Activated naive CD4-positive, alpha-beta T cell treated with anti-CD3 and anti-CD28 coated beads for 36 hours (primary cell): ENCODE measurements at regions not wholly inside any gene's neighbourhood (a gene's known extent, or its start where the extent isn't known, plus 50 kb on each side); places are given as distances from the start of the nearest gene placed in this dataset.
"Not testable (repeated sequence)": the region's sequence is repeated elsewhere in the genome, so short reads cannot be mapped to it uniquely, and the experiment has no call there.

ENCODE experiments used
- CTCF ChIA-PET: fragments of 350-600 bp; sonication (Branson Sonifier 250); formaldehyde crosslinking; loops from one replicate; lab custom pipeline; 2021; ENCODE audit warnings: antibody characterized with exemption; lab: Charles Lee
- DNase-seq: peaks from one replicate; pipeline ENCODE4 v3.0.0-alpha.2; 2020
- H3K27ac Mint-ChIP-seq: one replicate; pipeline ENCODE4 v1.8.0; 2021; ENCODE audit warnings: mild to moderate bottlenecking, mixed read lengths
- H3K27me3 Mint-ChIP-seq: one replicate; pipeline ENCODE4 v1.8.0; 2021; ENCODE audit warnings: low read depth, mixed read lengths
- H3K36me3 Mint-ChIP-seq: one replicate; pipeline ENCODE4 v1.8.0; 2021; ENCODE audit warnings: low read depth, mixed read lengths
- H3K4me1 Mint-ChIP-seq: one replicate; pipeline ENCODE4 v1.8.0; 2021; ENCODE audit warnings: low read depth, mixed read lengths
- H3K4me3 Mint-ChIP-seq: one replicate; pipeline ENCODE4 v1.8.0; 2021; ENCODE audit warnings: mild to moderate bottlenecking, moderate library complexity, mixed read lengths
- H3K9me3 Mint-ChIP-seq: one replicate; pipeline ENCODE4 v1.8.0; 2021; ENCODE audit warnings: mixed read lengths
- intact Hi-C: fragments of 100-400 bp; cut with micrococcal nuclease; formaldehyde crosslinking; loops from one replicate; pipeline ENCODE4 v1.15.1; 2023

DNA sequence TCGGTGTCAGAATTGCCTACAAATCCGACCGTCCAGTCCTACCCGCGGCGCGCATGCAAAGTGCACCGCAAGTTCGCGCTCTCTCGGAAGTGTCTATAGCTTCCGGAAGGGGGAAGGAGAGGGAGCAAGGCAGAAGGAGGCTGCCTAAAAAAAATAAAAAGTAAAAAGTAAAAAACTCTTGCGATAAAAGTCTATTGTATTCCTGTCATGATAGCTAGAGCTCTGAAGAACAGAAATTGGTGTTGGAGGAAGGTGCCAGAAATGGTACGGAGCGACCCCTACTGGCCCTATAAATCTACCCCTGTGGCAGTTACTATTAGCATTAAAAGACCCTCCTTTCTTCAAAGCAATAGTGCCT, 241.5 kb downstream of the KDM5D start:
- Mint-ChIP-seq H3K27ac (peak overlapping the region; percentile 94), H3K4me3 (peak overlapping the region; percentile 89), H3K27me3 (no peaks in the 10 kb centered on the region), H3K4me1 (peaks cover 32% of the 10 kb centered on the region), H3K36me3 (peaks cover 3% of the 10 kb centered on the region), H3K9me3 (no peaks in the 10 kb centered on the region)
- peak; percentile 57 for DNase-seq
- CTCF ChIA-PET = interaction anchor here (0.6 to 1.7 kb wide), 8 partner anchors 61 to 1594 kb away, joined by 3 to 11 read pairs (median 4); no protein-coding TSS in a partner anchor
- intact Hi-C loops = loop anchor here (2.0 to 10.0 kb wide), 7 partner anchors 46 to 1242 kb away; partner anchors contain the start of genes EIF1AY and KDM5D

GRCh38 chrY:19502169-19503091, 242.1 kb downstream of the KDM5D start:
- H3K36me3 Mint-ChIP-seq = peaks cover 3% of the 10 kb centered on the region
- H3K27me3 Mint-ChIP-seq = no peaks in the 10 kb centered on the region
- H3K4me1 Mint-ChIP-seq = peaks cover 37% of the 10 kb centered on the region
- CTCF ChIA-PET = interaction anchor here (0.5 to 1.7 kb wide), 8 partner anchors 26 to 1595 kb away, joined by 3 to 11 read pairs (median 4); no protein-coding TSS in a partner anchor
- DNase-seq = peak; percentile 38
- intact Hi-C loops = loop anchor here (1.0 to 10.0 kb wide), 8 partner anchors 46 to 1242 kb away; partner anchors contain the start of genes EIF1AY and KDM5D
- peak overlapping the region; percentile 89 for H3K4me3 Mint-ChIP-seq
- H3K9me3 Mint-ChIP-seq = no peaks in the 10 kb centered on the region
- peak overlapping the region; percentile 94 for H3K27ac Mint-ChIP-seq

GRCh38 chrY:19498556-19498955, 246.0 kb downstream of the KDM5D start:
- H3K27me3 Mint-ChIP-seq = no peaks in the 10 kb centered on the region
- intact Hi-C loops = loop anchor here (2.0 kb wide), 1 partner anchor 18 kb away; no protein-coding TSS in a partner anchor
- H3K4me3 Mint-ChIP-seq = peak overlapping the region; percentile 68
- peak; percentile 20 for DNase-seq
- H3K27ac Mint-ChIP-seq = peak overlapping the region; percentile 75
- CTCF ChIA-PET = no interaction called here
- peaks cover 3% of the 10 kb centered on the region for H3K36me3 Mint-ChIP-seq
- H3K9me3 Mint-ChIP-seq = no peaks in the 10 kb centered on the region
- H3K4me1 Mint-ChIP-seq = peaks cover 59% of the 10 kb centered on the region

- no peak overlapping the region for H3K4me3 Mint-ChIP-seq
- peaks cover 15% of the 10 kb centered on the region for H3K36me3 Mint-ChIP-seq
- DNase-seq = no peak
- peaks cover 11% of the 10 kb centered on the region for H3K9me3 Mint-ChIP-seq
- no peak overlapping the region for H3K27ac Mint-ChIP-seq
- CTCF ChIA-PET = no interaction called here
- peaks cover 7% of the 10 kb centered on the region for H3K4me1 Mint-ChIP-seq
- no peaks in the 10 kb centered on the region for H3K27me3 Mint-ChIP-seq
- intact Hi-C loops = no loop called here
Observed at GRCh38 chrY:19487494-19487893, 257.0 kb downstream of the KDM5D start.

DNA sequence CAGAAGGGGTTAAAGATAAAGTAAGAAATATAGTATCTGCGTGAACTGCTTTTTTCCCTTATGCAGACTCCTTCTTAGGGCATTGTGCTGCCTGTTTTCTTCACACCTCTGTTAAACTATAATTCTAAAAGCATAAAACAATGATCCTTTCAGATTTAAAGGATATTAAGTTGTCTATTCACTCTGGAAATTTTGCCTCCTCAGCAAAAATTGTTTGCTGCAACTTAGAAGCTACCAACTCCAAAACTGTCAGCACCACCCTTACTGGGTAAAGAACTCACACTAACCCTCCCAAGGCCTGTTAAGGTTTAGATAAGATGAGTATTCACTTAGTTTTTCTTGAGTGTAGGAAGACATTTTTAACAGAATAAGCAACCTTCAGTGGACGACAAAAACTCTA, 259.5 kb downstream of the KDM5D start:
- no peaks in the 10 kb centered on the region for H3K27me3 Mint-ChIP-seq
- H3K27ac Mint-ChIP-seq = no peak overlapping the region
- DNase-seq = no peak
- no peak overlapping the region for H3K4me3 Mint-ChIP-seq
- intact Hi-C loops = no loop called here
- H3K9me3 Mint-ChIP-seq = peaks cover 6% of the 10 kb centered on the region
- CTCF ChIA-PET = no interaction called here
- peaks cover 9% of the 10 kb centered on the region for H3K36me3 Mint-ChIP-seq
- peaks cover 5% of the 10 kb centered on the region for H3K4me1 Mint-ChIP-seq

- H3K4me3 Mint-ChIP-seq = no peak overlapping the region
- CTCF ChIA-PET = no interaction called here
- H3K4me1 Mint-ChIP-seq = peaks cover 18% of the 10 kb centered on the region
- peaks cover 18% of the 10 kb centered on the region for H3K36me3 Mint-ChIP-seq
- H3K27ac Mint-ChIP-seq = peak overlapping the region; percentile 46
- DNase-seq = no peak
- H3K9me3 Mint-ChIP-seq = no peaks in the 10 kb centered on the region
- intact Hi-C loops = no loop called here
- no peaks in the 10 kb centered on the region for H3K27me3 Mint-ChIP-seq
Observed at GRCh38 chrY:19479141-19479540, 265.4 kb downstream of the KDM5D start.

- Mint-ChIP-seq H3K4me1 (peaks cover 21% of the 10 kb centered on the region), H3K27me3 (no peaks in the 10 kb centered on the region), H3K4me3 (no peak overlapping the region), H3K27ac (peak overlapping the region; percentile 53), H3K36me3 (peaks cover 23% of the 10 kb centered on the region), H3K9me3 (no peaks in the 10 kb centered on the region)
- DNase-seq = no peak
- intact Hi-C loops = no loop called here
- CTCF ChIA-PET = no interaction called here
Observed at GRCh38 chrY:19477959-19478358, 266.6 kb downstream of the KDM5D start.

GRCh38 chrY:19465809-19466208, 278.7 kb downstream of the KDM5D start:
- Mint-ChIP-seq H3K4me1 (peaks cover 15% of the 10 kb centered on the region), H3K9me3 (peaks cover 9% of the 10 kb centered on the region), H3K27me3 (no peaks in the 10 kb centered on the region), H3K27ac (no peak overlapping the region), H3K4me3 (no peak overlapping the region), H3K36me3 (peaks cover 12% of the 10 kb centered on the region)
- intact Hi-C loops = no loop called here
- no peak for DNase-seq
- CTCF ChIA-PET = no interaction called here

DNA sequence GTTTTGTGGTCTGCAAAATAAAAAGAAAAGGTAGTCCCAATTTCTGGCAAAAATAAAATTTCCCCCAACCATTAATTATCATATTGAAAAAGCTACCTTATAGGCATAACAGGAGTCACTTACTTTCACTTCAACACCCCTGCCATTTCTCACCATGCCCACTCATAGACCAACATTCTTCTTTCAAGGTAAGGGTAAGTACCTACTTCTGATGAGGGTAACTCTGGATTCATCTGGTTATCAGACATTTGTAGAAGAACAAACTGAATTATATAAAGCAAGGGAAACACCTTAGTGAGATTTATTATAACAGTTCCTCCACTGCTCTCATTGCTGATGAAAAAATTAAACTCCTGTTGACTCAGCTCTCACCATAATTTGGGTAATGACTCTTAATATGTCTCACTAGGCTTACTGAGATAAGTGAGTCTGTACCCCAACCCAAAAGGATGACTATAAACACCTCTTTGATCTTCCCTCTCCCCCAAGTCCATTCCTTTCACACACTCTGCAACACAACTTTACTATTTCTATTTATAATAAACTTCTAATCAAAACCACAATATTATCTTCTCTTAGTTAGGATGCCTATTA, 287.6 kb downstream of the KDM5D start:
- Mint-ChIP-seq H3K4me1 (peaks cover 7% of the 10 kb centered on the region), H3K9me3 (peaks cover 14% of the 10 kb centered on the region), H3K27ac (no peak overlapping the region), H3K4me3 (no peak overlapping the region), H3K36me3 (peaks cover 34% of the 10 kb centered on the region), H3K27me3 (no peaks in the 10 kb centered on the region)
- intact Hi-C loops = loop anchor here (2.0 to 5.0 kb wide), 2 partner anchors 46 to 285 kb away; partner anchors contain the start of gene KDM5D
- CTCF ChIA-PET = no interaction called here
- peak; percentile 8 for DNase-seq

- Mint-ChIP-seq H3K27me3 (no peaks in the 10 kb centered on the region), H3K27ac (no peak overlapping the region), H3K4me1 (peaks cover 22% of the 10 kb centered on the region), H3K9me3 (peaks cover 3% of the 10 kb centered on the region), H3K36me3 (peaks cover 4% of the 10 kb centered on the region), H3K4me3 (no peak overlapping the region)
- DNase-seq = peak; percentile 22
- intact Hi-C loops = loop anchor here (2.0 to 10.0 kb wide), 5 partner anchors 70 to 1312 kb away; partner anchors contain the start of genes EIF1AY and KDM5D
- CTCF ChIA-PET = interaction anchor here (0.7 to 3.5 kb wide), 5 partner anchors 13 to 168 kb away, joined by 3 to 13 read pairs (median 4); no protein-coding TSS in a partner anchor
Observed at GRCh38 chrY:19433059-19433458, 311.5 kb downstream of the KDM5D start.

DNA sequence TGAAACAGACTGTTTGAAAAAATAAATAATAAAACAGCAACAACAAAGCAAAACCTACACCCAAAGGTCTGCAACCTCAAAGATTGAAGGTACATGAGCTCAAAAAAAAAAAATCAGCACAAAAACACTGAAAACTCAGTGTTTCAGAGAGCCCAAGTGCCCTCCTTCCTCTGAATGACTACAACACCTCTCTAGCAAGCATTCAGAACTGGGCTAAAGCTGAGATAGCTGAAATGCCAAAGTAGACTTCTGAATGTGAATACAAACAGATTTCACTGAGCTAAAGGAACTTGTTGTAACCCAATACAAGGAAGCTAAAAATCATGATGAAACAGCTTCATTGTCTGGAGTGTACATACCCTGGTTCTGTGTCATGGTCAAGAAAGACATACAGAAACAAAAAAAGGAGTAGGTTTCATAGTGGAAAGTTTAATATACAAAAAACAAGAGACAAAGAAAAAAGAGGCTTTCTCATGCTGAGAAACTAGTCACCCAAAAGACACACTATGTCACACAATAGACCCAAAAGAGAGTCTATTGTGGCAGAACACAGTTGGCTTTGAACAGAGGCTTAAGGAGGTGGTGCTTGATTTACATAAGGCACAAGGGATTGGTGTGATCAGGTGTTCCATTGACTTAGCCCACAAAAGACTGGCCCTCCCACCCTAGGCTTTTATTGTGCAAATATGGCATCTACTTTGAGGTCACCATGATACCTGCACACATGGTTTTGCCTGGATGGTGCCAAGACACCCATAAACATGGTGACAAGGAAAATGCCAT, 316.6 kb downstream of the KDM5D start:
- intact Hi-C loops = no loop called here
- CTCF ChIA-PET = no interaction called here

GRCh38 chrY:19427191-19427590, 317.3 kb downstream of the KDM5D start:
- H3K27me3 Mint-ChIP-seq, H3K27ac Mint-ChIP-seq, intact Hi-C loops, H3K9me3 Mint-ChIP-seq, H3K4me3 Mint-ChIP-seq, H3K36me3 Mint-ChIP-seq, DNase-seq: not testable (repeated sequence)
- CTCF ChIA-PET = interaction anchor here (0.7 kb wide), 1 partner anchor 445 kb away, joined by 4 read pairs; no protein-coding TSS in a partner anchor
- H3K4me1 Mint-ChIP-seq = peaks cover 12% of the 10 kb centered on the region

More for the DNA sequence above, 316.6 kb downstream of the KDM5D start:
- no peak for DNase-seq
- Mint-ChIP-seq H3K27ac (no peak overlapping the region), H3K4me1 (peaks cover 13% of the 10 kb centered on the region), H3K4me3 (no peak overlapping the region), H3K9me3 (no peaks in the 10 kb centered on the region), H3K27me3 (no peaks in the 10 kb centered on the region), H3K36me3 (no peaks in the 10 kb centered on the region)
